Activated CD8-positive, alpha-beta memory T cell treated with anti-CD3 and anti-CD28 coated beads for 24 hours (primary cell): ENCODE measurements at regions not wholly inside any gene's neighbourhood (a gene's known extent, or its start where the extent isn't known, plus 50 kb on each side); places are given as distances from the start of the nearest gene placed in this dataset.

Source experiments
- DNase-seq: peaks from one replicate; pipeline ENCODE4 v3.0.0-alpha.2; 2020

GRCh38 chr11:81496601-81497000 is 1237.1 kb downstream of the FAM181B start:
- DNase-seq = no peak

- DNase-seq = no peak
Observed at GRCh38 chr11:81495699-81496292, 1237.9 kb downstream of the FAM181B start.

GRCh38 chr11:81494431-81494830 is 1239.2 kb downstream of the FAM181B start:
- DNase-seq = no peak

- DNase-seq = no peak
Observed at GRCh38 chr11:81492923-81493445, 1240.7 kb downstream of the FAM181B start.

GRCh38 chr11:81487109-81487508 is 1246.6 kb downstream of the FAM181B start:
- no peak for DNase-seq

GRCh38 chr11:81484196-81484595 is 1249.5 kb downstream of the FAM181B start:
- DNase-seq = no peak

GRCh38 chr11:81477277-81477676 is 1256.4 kb downstream of the FAM181B start:
- no peak for DNase-seq

- no peak for DNase-seq
Observed at GRCh38 chr11:81476345-81476744, 1257.3 kb downstream of the FAM181B start.

- DNase-seq = no peak
Observed at GRCh38 chr11:81472646-81473045, 1261.0 kb downstream of the FAM181B start.

GRCh38 chr11:81470446-81470845 is 1263.2 kb downstream of the FAM181B start:
- DNase-seq = no peak

GRCh38 chr11:81459766-81460306 is 1273.8 kb downstream of the FAM181B start:
- no peak for DNase-seq

GRCh38 chr11:81449588-81450156 is 1284.0 kb downstream of the FAM181B start:
- no peak for DNase-seq

GRCh38 chr11:81444297-81444696 is 1289.4 kb downstream of the FAM181B start:
- no peak for DNase-seq

GRCh38 chr11:81432333-81432732 is 1301.3 kb downstream of the FAM181B start:
- no peak for DNase-seq

- DNase-seq = no peak
Observed at GRCh38 chr11:81424822-81425221, 1308.8 kb downstream of the FAM181B start.

- no peak for DNase-seq
Observed at GRCh38 chr11:81422402-81422801, 1311.3 kb downstream of the FAM181B start.

- no peak for DNase-seq
Observed at GRCh38 chr11:81421251-81421860, 1312.3 kb downstream of the FAM181B start.

- DNase-seq = no peak
Observed at GRCh38 chr11:81420668-81421250, 1312.9 kb downstream of the FAM181B start.

- no peak for DNase-seq
Observed at GRCh38 chr11:81397316-81397715, 1336.3 kb downstream of the FAM181B start.

- DNase-seq = no peak
Observed at GRCh38 chr11:81394311-81394710, 1339.4 kb downstream of the FAM181B start.

- DNase-seq = no peak
Observed at GRCh38 chr11:81388326-81388725, 1345.3 kb downstream of the FAM181B start.

GRCh38 chr11:81380395-81380794 is 1353.3 kb downstream of the FAM181B start:
- DNase-seq = no peak

GRCh38 chr11:81377418-81377817 is 1356.2 kb downstream of the FAM181B start:
- no peak for DNase-seq

- no peak for DNase-seq
Observed at GRCh38 chr11:81373986-81374385, 1359.7 kb downstream of the FAM181B start.
